ENCODE measurements at regions not wholly inside any gene's neighbourhood (a gene's known extent, or its start where the extent isn't known, plus 50 kb on each side); places are given as distances from the start of the nearest gene placed in this dataset.

DNA sequence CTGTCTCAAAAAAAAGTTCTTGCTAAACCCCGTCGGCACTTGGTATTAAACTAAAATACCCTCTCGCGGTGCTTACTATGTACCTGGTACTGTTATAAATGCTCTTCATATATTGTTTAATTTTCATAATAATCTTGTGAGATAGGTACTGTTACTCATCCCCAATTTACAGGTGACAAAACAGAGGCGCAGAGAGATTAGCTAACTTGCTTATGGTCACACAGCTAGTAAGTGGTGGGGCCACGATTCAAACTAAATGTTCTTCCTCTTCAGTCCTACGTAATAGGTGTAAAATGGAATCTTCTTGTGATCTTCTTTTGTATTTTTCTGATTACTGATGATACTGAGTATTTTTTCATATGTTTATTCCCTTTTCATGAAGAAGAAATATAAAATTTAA is 51.3 kb downstream of the TET3 start:
- ChIA-PET POLR2A (interaction anchor here (0.6 kb wide), 1 partner anchor 85 kb away, joined by 3 read pairs; no protein-coding TSS in a partner anchor), CTCF (interaction anchor here (0.9 kb wide), 2 partner anchors 31 to 55 kb away, joined by 3 read pairs; no protein-coding TSS in a partner anchor)

DNA sequence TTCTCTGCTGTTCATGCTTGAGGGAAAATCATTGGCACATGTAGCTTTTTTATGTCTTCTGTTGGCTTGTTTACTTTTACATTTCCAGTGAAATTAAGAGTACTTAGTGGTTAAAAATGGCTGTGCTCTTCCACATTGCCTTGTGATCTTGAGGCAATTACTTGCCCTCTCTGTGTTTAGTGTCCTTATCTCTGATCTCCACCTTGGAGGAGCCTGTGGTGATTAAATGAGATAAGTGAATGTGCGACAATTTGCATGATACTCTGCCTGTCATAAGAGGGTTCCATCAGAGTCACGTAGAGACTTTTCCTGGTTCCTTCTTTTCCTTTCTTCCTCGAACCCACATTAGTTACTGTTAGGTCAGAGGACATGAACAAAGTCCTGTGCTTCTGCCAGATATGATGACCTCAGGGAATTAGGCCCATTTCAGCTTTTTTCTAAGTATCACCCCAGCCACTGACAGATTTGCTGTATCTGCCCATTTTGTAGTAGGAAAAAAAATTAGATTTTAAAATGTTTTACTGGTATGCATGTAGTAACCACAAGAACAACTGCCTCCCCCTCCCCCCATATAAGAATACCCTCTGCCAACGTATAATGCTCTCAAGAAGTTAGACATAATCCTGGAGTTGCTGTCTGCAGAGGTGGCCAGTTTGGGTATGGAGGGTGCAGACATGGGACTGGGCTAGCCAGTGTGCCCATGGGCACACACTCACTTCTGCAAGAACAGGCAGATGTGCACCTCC is 51.9 kb downstream of the TET3 start:
- Mint-ChIP-seq H3K27me3 (ENCODE audit: low read depth) (no peaks in the 10 kb centered on the region), H3K9me3 (ENCODE audit: insufficient read depth) (no peaks in the 10 kb centered on the region), H3K4me1 (ENCODE audit: low read depth) (peaks cover 70% of the 10 kb centered on the region), H3K36me3 (ENCODE audit: low read depth) (peaks cover 9% of the 10 kb centered on the region), H3K27ac (no peak overlapping the region), H3K4me3 (no peak overlapping the region)
- ATAC-seq (no peak), DNase-seq (no peak)
- ChIA-PET POLR2A (interaction anchor here (0.6 kb wide), 1 partner anchor 84 kb away, joined by 3 read pairs; no protein-coding TSS in a partner anchor), CTCF (interaction anchor here (0.9 kb wide), 1 partner anchor 31 kb away, joined by 3 read pairs; no protein-coding TSS in a partner anchor)

More for the DNA sequence above, 51.3 kb downstream of the TET3 start:
- Mint-ChIP-seq H3K9me3 (ENCODE audit: insufficient read depth) (no peaks in the 10 kb centered on the region), H3K36me3 (ENCODE audit: low read depth) (peaks cover 9% of the 10 kb centered on the region), H3K4me1 (ENCODE audit: low read depth) (peaks cover 70% of the 10 kb centered on the region), H3K4me3 (no peak overlapping the region), H3K27ac (no peak overlapping the region), H3K27me3 (ENCODE audit: low read depth) (no peaks in the 10 kb centered on the region)
- ATAC-seq (no peak), DNase-seq (no peak)

DNA sequence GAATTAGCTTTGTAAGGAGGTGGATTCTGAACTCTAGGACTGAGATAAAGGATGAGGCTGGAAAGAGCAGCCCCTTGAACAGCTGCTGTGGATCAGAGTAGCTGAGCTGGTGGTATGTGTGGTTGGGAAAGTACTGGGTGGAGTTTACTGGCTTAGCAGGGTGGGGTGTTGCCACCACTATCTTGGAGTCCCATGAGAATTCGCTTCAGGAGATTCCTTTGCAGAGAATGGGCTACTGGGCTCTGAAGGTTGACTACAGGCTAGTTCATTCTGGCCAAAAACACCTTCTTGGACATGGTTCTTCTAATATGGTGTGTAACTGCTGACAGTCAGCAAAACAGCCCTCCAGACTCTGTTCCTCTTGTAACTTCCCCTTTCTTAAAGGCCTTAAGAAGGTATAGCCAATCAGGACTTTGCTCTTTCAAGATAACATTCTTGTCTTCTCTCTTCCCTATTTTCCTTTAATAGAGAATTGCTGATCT is 52.7 kb downstream of the TET3 start:
- no peak overlapping the region for H3K27ac Mint-ChIP-seq
- ATAC-seq (no peak), DNase-seq (no peak)
- POLR2A ChIA-PET, result no interaction called here
- H3K4me3 Mint-ChIP-seq, result no peak overlapping the region
- no peaks in the 10 kb centered on the region for H3K27me3 Mint-ChIP-seq (ENCODE audit: low read depth)
- no peaks in the 10 kb centered on the region for H3K9me3 Mint-ChIP-seq (ENCODE audit: insufficient read depth)
- CTCF ChIA-PET, result no interaction called here
- peaks cover 9% of the 10 kb centered on the region for H3K36me3 Mint-ChIP-seq (ENCODE audit: low read depth)
- H3K4me1 Mint-ChIP-seq (ENCODE audit: low read depth), result peaks cover 64% of the 10 kb centered on the region

DNA sequence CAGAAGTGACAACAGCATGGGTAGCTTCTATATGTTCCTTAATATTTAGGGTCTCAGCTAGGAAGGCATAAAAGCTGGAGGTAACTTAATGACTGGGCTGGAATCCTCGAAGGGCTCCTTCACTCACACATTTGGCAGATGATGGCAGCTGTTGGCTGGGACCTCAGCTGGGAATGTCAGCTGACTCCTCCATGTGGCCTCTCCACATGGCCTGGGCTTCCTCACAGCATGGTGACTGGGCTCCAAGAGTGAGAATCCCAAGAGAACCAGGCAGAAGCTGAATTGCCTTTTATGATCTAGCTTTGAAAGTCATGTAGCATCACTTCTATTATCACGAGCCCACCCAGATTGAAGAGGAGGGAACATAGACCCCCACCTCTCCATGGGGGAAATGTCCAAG is 54.9 kb downstream of the TET3 start:
- no peak for ATAC-seq
- Mint-ChIP-seq H3K4me1 (ENCODE audit: low read depth) (peaks cover 49% of the 10 kb centered on the region), H3K9me3 (ENCODE audit: insufficient read depth) (no peaks in the 10 kb centered on the region), H3K27ac (no peak overlapping the region), H3K27me3 (ENCODE audit: low read depth) (no peaks in the 10 kb centered on the region), H3K36me3 (ENCODE audit: low read depth) (peaks cover 7% of the 10 kb centered on the region), H3K4me3 (no peak overlapping the region)
- POLR2A ChIA-PET, result interaction anchor here (0.7 kb wide), 1 partner anchor 9 kb away, joined by 4 read pairs; no protein-coding TSS in a partner anchor
- DNase-seq, result no peak
- CTCF ChIA-PET, result interaction anchor here (1.2 kb wide), 1 partner anchor 143 kb away, joined by 3 read pairs; no protein-coding TSS in a partner anchor

DNA sequence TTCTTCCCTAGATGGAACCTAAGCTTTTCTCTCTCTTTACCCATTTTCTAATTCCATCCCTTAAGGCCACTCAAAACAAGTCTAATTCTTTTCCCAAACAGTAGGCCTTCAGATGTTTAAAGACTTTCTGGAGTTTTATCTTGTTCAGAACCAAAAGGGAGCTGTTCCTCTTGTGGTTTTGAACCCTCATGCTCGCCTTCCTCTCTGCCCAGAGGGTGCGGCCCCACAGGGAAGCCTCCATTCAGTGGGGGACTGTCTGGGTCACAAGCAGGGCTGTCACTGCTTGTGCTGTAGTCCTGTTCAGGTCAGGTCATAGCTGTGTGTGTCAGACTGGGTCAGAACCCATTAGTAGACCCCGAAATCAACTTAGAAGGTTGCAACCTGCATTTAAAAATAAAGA is 56.5 kb downstream of the TET3 start:
- DNase-seq, result no peak
- no peaks in the 10 kb centered on the region for H3K27me3 Mint-ChIP-seq (ENCODE audit: low read depth)
- peaks cover 5% of the 10 kb centered on the region for H3K36me3 Mint-ChIP-seq (ENCODE audit: low read depth)
- ATAC-seq, result peak; percentile 32
- ChIA-PET CTCF (interaction anchor here (0.7 to 1.6 kb wide), 6 partner anchors 12 to 134 kb away, joined by 3 to 5 read pairs (median 3); no protein-coding TSS in a partner anchor), POLR2A (interaction anchor here (0.8 to 2.4 kb wide), 2 partner anchors 9 to 21 kb away, joined by 5 to 9 read pairs; no protein-coding TSS in a partner anchor)
- peak overlapping the region; percentile 37 for H3K27ac Mint-ChIP-seq
- peaks cover 44% of the 10 kb centered on the region for H3K4me1 Mint-ChIP-seq (ENCODE audit: low read depth)
- no peak overlapping the region for H3K4me3 Mint-ChIP-seq
- no peaks in the 10 kb centered on the region for H3K9me3 Mint-ChIP-seq (ENCODE audit: insufficient read depth)

DNA sequence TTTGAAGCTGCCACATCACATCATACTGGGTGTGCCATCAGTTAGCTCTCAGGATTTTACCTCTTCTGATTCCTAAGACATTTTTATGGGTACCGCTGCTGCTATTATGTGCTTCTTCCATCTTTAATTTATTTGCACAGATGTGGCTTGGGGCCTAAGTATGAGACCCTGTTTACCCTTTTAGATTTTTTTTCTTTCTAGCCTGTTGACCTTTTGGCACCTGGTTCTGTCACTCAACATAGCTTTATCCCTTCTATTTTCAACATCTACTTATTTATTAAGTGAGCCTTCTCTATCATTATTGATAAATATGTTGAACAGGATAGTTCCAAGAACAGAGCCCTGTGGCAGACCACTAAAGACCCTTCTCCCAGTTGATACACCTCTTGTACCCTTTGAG is 57.0 kb downstream of the TET3 start:
- POLR2A ChIA-PET, result interaction anchor here (2.4 kb wide), 1 partner anchor 10 kb away, joined by 9 read pairs; no protein-coding TSS in a partner anchor
- CTCF ChIA-PET, result interaction anchor here (1.0 to 1.6 kb wide), 6 partner anchors 9 to 134 kb away, joined by 3 to 5 read pairs (median 3); no protein-coding TSS in a partner anchor
- Mint-ChIP-seq H3K36me3 (ENCODE audit: low read depth) (peaks cover 6% of the 10 kb centered on the region), H3K4me3 (no peak overlapping the region), H3K27ac (no peak overlapping the region), H3K9me3 (ENCODE audit: insufficient read depth) (no peaks in the 10 kb centered on the region), H3K27me3 (ENCODE audit: low read depth) (no peaks in the 10 kb centered on the region), H3K4me1 (ENCODE audit: low read depth) (peaks cover 39% of the 10 kb centered on the region)
- DNase-seq (no peak), ATAC-seq (no peak)

DNA sequence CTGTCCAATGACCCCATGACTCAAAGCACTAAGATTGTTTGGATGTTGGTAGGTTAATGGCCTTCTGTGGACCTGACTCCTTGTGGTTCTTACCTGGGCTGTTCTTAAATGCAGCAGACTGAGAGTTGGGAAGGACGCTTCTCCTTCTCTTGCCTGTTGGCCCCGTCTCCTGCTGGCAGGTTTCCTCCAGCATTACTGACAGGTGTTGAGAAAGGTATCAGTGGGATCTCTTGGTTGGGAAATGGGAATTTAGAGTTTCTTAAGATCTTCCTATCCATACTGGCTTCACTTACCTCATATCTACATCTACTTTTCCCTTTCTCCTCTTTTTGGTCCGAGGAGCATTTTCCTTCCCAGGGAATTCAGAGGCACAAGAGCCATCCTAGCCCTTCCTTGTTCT is 57.9 kb downstream of the TET3 start:
- no peak overlapping the region for H3K4me3 Mint-ChIP-seq
- POLR2A ChIA-PET, result interaction anchor here (2.4 kb wide), 1 partner anchor 11 kb away, joined by 9 read pairs; no protein-coding TSS in a partner anchor
- peaks cover 10% of the 10 kb centered on the region for H3K36me3 Mint-ChIP-seq (ENCODE audit: low read depth)
- peaks cover 30% of the 10 kb centered on the region for H3K4me1 Mint-ChIP-seq (ENCODE audit: low read depth)
- H3K9me3 Mint-ChIP-seq (ENCODE audit: insufficient read depth), result no peaks in the 10 kb centered on the region
- ATAC-seq (no peak), DNase-seq (no peak)
- no peaks in the 10 kb centered on the region for H3K27me3 Mint-ChIP-seq (ENCODE audit: low read depth)
- CTCF ChIA-PET, result interaction anchor here (1.5 to 1.6 kb wide), 2 partner anchors 10 to 135 kb away, joined by 3 to 5 read pairs; no protein-coding TSS in a partner anchor
- H3K27ac Mint-ChIP-seq, result no peak overlapping the region

DNA sequence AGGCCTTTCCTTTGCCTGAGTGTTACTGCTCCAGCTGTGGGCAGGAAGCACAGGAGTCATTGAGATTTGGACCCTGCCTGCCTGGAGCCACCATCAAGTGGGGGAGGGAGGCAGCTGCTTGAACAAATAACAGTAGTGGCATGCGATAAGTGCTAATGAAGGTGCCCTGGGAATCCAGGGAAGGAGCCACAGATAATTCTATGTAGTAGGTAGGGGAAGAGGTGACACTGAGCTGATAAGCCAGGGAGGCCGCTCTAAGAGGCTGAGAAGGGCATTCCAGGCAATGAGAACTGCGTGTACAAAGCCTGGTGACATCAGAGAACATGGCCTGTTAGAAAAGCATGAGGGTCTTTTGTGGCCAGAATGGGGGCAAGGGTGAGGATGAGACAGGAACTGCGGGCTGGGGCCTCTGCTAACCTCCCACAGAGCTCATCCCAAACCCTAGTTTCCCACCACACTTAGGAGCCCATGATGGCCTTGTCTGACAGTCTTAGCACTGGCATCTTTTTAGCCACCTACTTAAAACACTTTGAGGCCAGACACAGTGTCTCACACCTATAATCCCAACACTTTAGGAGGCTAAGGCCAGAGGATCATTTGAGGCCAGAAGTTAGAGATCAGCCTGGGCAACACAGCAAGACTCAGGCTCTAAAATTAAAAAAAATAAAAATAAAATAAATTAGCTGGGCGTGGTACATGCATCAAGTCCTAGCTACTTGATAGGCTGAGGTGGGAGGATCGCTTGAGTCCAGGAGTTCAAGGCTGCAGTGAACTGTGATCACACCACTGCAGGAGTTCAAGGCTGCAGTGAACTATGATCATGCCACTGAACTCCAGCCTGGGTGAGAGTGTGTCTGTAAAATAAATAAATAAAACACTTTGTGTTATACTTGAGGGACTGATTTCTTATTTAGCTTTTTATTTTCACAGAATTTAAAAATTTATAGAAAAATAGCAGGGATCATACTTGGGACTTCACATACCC is 58.9 kb downstream of the TET3 start:
- Mint-ChIP-seq H3K4me3 (no peak overlapping the region), H3K27ac (no peak overlapping the region), H3K36me3 (ENCODE audit: low read depth) (peaks cover 16% of the 10 kb centered on the region), H3K4me1 (ENCODE audit: low read depth) (peaks cover 24% of the 10 kb centered on the region), H3K27me3 (ENCODE audit: low read depth) (no peaks in the 10 kb centered on the region), H3K9me3 (ENCODE audit: insufficient read depth) (no peaks in the 10 kb centered on the region)
- ChIA-PET POLR2A (no interaction called here), CTCF (interaction anchor here (1.0 to 1.4 kb wide), 2 partner anchors 217 to 219 kb away, joined by 3 to 4 read pairs; no protein-coding TSS in a partner anchor)
- no peak for ATAC-seq
- no peak for DNase-seq

DNA sequence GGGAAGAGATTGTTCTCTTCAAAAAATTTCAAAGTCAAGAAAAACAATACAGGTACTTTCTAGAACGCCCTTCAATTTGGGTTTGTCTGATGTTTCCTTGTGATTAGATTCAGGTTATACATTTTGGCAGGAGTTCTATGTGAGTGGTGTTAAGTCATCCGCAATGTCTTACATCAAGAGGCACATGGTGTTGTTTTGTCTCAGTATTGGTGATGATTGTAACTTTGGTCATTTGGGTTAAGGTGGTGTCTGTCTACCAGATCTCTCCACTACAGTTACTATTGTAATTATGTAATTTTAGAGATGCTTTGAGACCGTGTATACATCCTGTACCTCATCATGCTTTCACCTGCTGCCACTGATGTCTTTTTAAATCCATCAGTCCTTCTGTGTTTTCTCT is 60.3 kb downstream of the TET3 start:
- ATAC-seq, result no peak
- H3K36me3 Mint-ChIP-seq (ENCODE audit: low read depth), result peaks cover 14% of the 10 kb centered on the region

DNA sequence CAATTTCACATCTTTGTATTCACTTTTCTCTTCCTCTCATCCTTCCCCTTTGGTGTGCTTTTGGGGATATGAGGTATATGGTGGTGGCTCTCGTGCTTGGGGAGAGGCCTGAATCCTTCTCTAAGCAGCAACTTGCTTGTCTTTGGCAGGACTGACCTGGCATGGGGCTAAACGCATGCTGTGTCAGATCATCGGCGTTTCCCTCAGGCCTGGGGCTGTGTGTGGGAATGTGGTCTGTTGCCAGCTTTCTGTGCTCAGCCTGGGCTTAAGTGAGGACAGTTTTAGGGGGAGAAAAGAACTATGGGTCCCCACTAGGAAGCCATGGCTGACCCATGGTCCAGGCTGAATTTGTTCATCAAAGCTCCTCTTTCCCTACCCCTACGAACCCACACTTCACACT is 60.7 kb downstream of the TET3 start:
- POLR2A ChIA-PET, result no interaction called here

More for the DNA sequence above, 60.3 kb downstream of the TET3 start:
- Mint-ChIP-seq H3K9me3 (ENCODE audit: insufficient read depth) (no peaks in the 10 kb centered on the region), H3K27me3 (ENCODE audit: low read depth) (no peaks in the 10 kb centered on the region), H3K4me1 (ENCODE audit: low read depth) (peaks cover 21% of the 10 kb centered on the region), H3K27ac (no peak overlapping the region), H3K4me3 (no peak overlapping the region)
- POLR2A ChIA-PET, result no interaction called here
- CTCF ChIA-PET, result interaction anchor here (1.1 to 1.4 kb wide), 2 partner anchors 66 to 218 kb away, joined by 3 to 4 read pairs; no protein-coding TSS in a partner anchor
- DNase-seq, result no peak

DNA sequence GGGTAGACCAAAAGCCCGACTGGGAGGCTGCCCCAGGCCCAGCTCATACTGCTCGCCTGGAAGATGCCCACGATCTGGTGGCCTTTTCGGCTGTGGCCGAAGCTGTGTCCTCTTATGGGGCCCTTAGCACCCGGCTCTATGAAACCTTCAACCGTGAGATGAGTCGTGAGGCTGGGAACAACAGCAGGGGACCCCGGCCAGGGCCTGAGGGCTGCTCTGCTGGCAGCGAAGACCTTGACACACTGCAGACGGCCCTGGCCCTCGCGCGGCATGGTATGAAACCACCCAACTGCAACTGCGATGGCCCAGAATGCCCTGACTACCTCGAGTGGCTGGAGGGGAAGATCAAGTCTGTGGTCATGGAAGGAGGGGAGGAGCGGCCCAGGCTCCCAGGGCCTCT is 61.7 kb downstream of the TET3 start:
- POLR2A ChIA-PET, result no interaction called here
- Mint-ChIP-seq H3K4me1 (ENCODE audit: low read depth) (peaks cover 14% of the 10 kb centered on the region), H3K9me3 (ENCODE audit: insufficient read depth) (no peaks in the 10 kb centered on the region), H3K27me3 (ENCODE audit: low read depth) (no peaks in the 10 kb centered on the region), H3K4me3 (no peak overlapping the region), H3K27ac (no peak overlapping the region), H3K36me3 (ENCODE audit: low read depth) (peaks cover 14% of the 10 kb centered on the region)
- no peak for DNase-seq
- CTCF ChIA-PET, result no interaction called here
- ATAC-seq, result no peak

More for the DNA sequence above, 60.7 kb downstream of the TET3 start:
- peaks cover 11% of the 10 kb centered on the region for H3K36me3 Mint-ChIP-seq (ENCODE audit: low read depth)
- no peak overlapping the region for H3K27ac Mint-ChIP-seq
- no peak for DNase-seq
- H3K4me1 Mint-ChIP-seq (ENCODE audit: low read depth), result peaks cover 17% of the 10 kb centered on the region
- no peak overlapping the region for H3K4me3 Mint-ChIP-seq
- CTCF ChIA-PET, result interaction anchor here (1.1 to 1.4 kb wide), 2 partner anchors 66 to 219 kb away, joined by 3 to 4 read pairs; no protein-coding TSS in a partner anchor
- H3K9me3 Mint-ChIP-seq (ENCODE audit: insufficient read depth), result no peaks in the 10 kb centered on the region
- H3K27me3 Mint-ChIP-seq (ENCODE audit: low read depth), result no peaks in the 10 kb centered on the region
- ATAC-seq, result no peak
